ENCODE measurements at regions not wholly inside any gene's neighbourhood (a gene's known extent, or its start where the extent isn't known, plus 50 kb on each side); places are given as distances from the start of the nearest gene placed in this dataset.

- Histone ChIP-seq H3K4me3 (ENCODE audit: low read depth, low read length) (no peak overlapping the region), H3K27me3 (ENCODE audit: control insufficient read depth, insufficient read depth, low read length) (peaks cover 2% of the 10 kb centered on the region), H3K36me3 (ENCODE audit: control insufficient read depth, insufficient read depth, low read length) (no peaks in the 10 kb centered on the region)
- no peak for TF ChIP-seq CTCF (IDR thresholded peaks at IDR 0.05; ENCODE audit: insufficient read depth, low read length, poor library complexity, severe bottlenecking)
- DNase-seq (ENCODE audit: low read depth) = no peak
Measured at GRCh38 chrX:40304115-40304514, 206.4 kb upstream of the BCOR start.

GRCh38 chrX:40303256-40304077 is 205.7 kb upstream of the BCOR start:
- H3K36me3 ChIP-seq (ENCODE audit: control insufficient read depth, insufficient read depth, low read length) = no peaks in the 10 kb centered on the region
- H3K4me3 ChIP-seq (ENCODE audit: low read depth, low read length) = no peak overlapping the region
- TF ChIP-seq CTCF (IDR thresholded peaks at IDR 0.05; ENCODE audit: insufficient read depth, low read length, poor library complexity, severe bottlenecking) = no peak
- peaks cover 2% of the 10 kb centered on the region for H3K27me3 ChIP-seq (ENCODE audit: control insufficient read depth, insufficient read depth, low read length)
- DNase-seq (ENCODE audit: low read depth) = no peak

DNA sequence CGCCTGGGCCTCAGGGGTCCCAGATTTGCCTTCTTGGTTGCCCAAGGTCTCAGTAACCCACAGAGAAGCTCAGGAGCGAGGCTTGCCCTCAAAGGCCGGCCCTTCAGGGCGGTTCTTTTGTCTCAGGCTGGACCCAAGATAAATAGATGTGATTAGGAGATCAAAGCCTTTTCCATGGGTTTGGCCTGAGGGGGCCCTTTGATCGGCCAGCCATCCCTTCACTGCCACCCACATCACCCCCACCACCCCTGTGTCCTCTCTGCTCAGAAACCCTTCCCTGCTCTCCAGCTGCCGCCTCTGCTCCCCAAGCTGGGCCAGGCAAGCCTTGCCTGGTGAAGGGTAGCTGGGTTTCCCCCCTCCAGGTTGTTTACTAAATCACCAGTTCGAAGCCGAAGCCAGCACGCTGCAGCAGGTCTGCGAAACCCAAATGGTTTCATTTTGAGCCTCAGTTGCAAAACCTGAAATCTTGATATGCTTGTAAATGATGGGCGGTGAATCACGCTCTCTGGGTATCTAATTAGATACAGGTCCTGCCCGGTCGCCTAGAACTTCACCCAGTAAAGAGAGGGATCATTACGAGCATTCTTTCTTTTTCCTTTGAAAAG is 202.6 kb upstream of the BCOR start:
- Histone ChIP-seq H3K36me3 (ENCODE audit: control insufficient read depth, insufficient read depth, low read length) (no peaks in the 10 kb centered on the region), H3K4me3 (ENCODE audit: low read depth, low read length) (no peak overlapping the region), H3K27me3 (ENCODE audit: control insufficient read depth, insufficient read depth, low read length) (peaks cover 2% of the 10 kb centered on the region)
- no peak for DNase-seq (ENCODE audit: low read depth)
- TF ChIP-seq CTCF (IDR thresholded peaks at IDR 0.05; ENCODE audit: insufficient read depth, low read length, poor library complexity, severe bottlenecking) = no peak

GRCh38 chrX:40299641-40300046 is 201.9 kb upstream of the BCOR start:
- Histone ChIP-seq H3K27me3 (ENCODE audit: control insufficient read depth, insufficient read depth, low read length) (peaks cover 2% of the 10 kb centered on the region), H3K4me3 (ENCODE audit: low read depth, low read length) (no peak overlapping the region), H3K36me3 (ENCODE audit: control insufficient read depth, insufficient read depth, low read length) (no peaks in the 10 kb centered on the region)
- DNase-seq (ENCODE audit: low read depth) = no peak
- TF ChIP-seq CTCF (IDR thresholded peaks at IDR 0.05; ENCODE audit: insufficient read depth, low read length, poor library complexity, severe bottlenecking) = no peak

DNA sequence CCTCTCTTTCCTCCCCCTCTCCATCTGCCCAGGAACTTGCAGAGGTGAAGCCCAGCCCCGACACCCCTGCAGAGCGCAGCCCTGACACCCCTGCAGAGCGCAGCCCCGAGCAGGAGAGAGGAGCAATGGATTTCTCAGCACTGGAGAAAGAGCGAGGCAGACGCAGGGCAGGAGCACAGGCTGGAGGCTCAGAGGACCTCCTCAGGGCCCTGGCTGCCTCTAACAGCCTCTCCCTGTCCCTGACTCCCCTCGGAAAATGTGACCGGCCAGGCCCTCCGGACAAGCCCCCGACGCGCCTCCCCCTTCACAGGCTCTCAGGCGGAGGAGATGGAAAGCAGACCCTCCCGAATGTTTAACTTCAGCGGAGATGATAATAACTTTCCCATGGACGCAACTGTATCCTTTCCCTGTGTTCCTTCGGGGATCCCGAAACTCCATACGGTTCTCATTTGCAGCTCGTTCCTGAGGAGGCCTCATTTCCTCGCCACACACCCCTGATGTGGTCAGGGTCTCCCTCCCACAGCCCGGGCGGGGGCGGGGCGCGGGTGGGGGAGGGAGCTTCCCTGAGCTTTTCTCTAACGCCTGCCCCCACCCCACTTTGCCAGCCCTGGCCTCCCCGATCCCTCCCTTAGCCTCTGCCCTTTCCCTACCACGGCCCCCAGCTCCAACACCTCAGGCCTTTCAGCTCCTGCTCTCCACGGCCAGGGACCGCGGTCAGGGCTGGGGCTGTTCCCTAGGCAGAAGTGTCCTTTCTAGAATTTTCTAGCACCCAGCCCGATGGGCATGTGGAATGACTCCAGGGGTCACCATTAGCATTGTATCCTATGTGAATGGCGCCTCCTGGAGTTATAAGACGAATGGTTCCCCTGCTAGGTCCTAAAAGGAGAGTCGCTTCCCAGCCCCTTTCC is 201.1 kb upstream of the BCOR start:
- Histone ChIP-seq H3K36me3 (ENCODE audit: control insufficient read depth, insufficient read depth, low read length) (no peaks in the 10 kb centered on the region), H3K4me3 (ENCODE audit: low read depth, low read length) (no peak overlapping the region), H3K27me3 (ENCODE audit: control insufficient read depth, insufficient read depth, low read length) (peaks cover 2% of the 10 kb centered on the region)
- peak; percentile 17 for TF ChIP-seq CTCF (IDR thresholded peaks at IDR 0.05; ENCODE audit: insufficient read depth, low read length, poor library complexity, severe bottlenecking)
- DNase-seq (ENCODE audit: low read depth) = no peak
